MCF 10A (cell line): ENCODE measurements at regions not wholly inside any gene's neighbourhood (a gene's known extent, or its start where the extent isn't known, plus 50 kb on each side); places are given as distances from the start of the nearest gene placed in this dataset.
"Not testable (repeated sequence)": the region's sequence is repeated elsewhere in the genome, so short reads cannot be mapped to it uniquely, and the experiment has no call there.

ENCODE experiments used
- BruUV-seq: library from RNA; stranded (reverse); fragments of 400-500 nt; replicated peaks from 2 replicates; lab custom pipeline; 2021; lab: Mats Ljungman, UMichigan
- CTCF ChIA-PET: fragments of 300-600 bp; sonication (Branson Sonifier 250); formaldehyde crosslinking; extraction: SDS; loops from one replicate; lab custom pipeline; 2021; ENCODE audit warnings: antibody characterized with exemption, inconsistent platforms; lab: Yijun Ruan, JAX
- POLR2A ChIA-PET: fragments of 300-600, 350-650 bp; sonication (Branson Sonifier 250); formaldehyde crosslinking; extraction: SDS; loops from one replicate; lab custom pipeline; 2020; ENCODE audit warnings: antibody characterized with exemption, inconsistent platforms; lab: Yijun Ruan, JAX
- DNase-seq: peaks from one replicate; pipeline ENCODE4 v3.0.0-alpha.2; 2018; ENCODE audit not compliant: unreplicated experiment
- H3K27ac Mint-ChIP-seq: one replicate; pipeline ENCODE4 v1.8.0; 2022; ENCODE audit warnings: mild to moderate bottlenecking, low read depth, mixed read lengths; ENCODE audit not compliant: unreplicated experiment
- H3K27me3 Mint-ChIP-seq: one replicate; pipeline ENCODE4 v1.8.0; 2022; ENCODE audit warnings: mixed read lengths; ENCODE audit not compliant: insufficient read depth, unreplicated experiment
- H3K36me3 Mint-ChIP-seq: one replicate; pipeline ENCODE4 v1.8.0; 2022; ENCODE audit warnings: mild to moderate bottlenecking, moderate library complexity, mixed read lengths; ENCODE audit not compliant: insufficient read depth, unreplicated experiment
- H3K4me1 Mint-ChIP-seq: one replicate; pipeline ENCODE4 v1.8.0; 2022; ENCODE audit warnings: mixed read lengths; ENCODE audit not compliant: insufficient read depth, unreplicated experiment
- H3K4me3 Mint-ChIP-seq: one replicate; pipeline ENCODE4 v1.8.0; 2022; ENCODE audit warnings: mild to moderate bottlenecking, moderate library complexity, mixed read lengths; ENCODE audit not compliant: unreplicated experiment
- H3K9me3 Mint-ChIP-seq: one replicate; pipeline ENCODE4 v1.8.0; 2022; ENCODE audit warnings: mixed read lengths; ENCODE audit not compliant: unreplicated experiment
- intact Hi-C: fragments of 100-400 bp; cut with micrococcal nuclease; formaldehyde crosslinking; loops from 2 replicates; pipeline ENCODE4 v1.14.1; 2022
- TF ChIP-seq, protein P1 (sequence below): fragments of 200-600 bp; IDR thresholded peaks from one replicate; pipeline ENCODE4 v1.8.0; 2022; ENCODE audit warnings: antibody characterized with exemption, mild to moderate bottlenecking; ENCODE audit not compliant: unreplicated experiment

DNA sequence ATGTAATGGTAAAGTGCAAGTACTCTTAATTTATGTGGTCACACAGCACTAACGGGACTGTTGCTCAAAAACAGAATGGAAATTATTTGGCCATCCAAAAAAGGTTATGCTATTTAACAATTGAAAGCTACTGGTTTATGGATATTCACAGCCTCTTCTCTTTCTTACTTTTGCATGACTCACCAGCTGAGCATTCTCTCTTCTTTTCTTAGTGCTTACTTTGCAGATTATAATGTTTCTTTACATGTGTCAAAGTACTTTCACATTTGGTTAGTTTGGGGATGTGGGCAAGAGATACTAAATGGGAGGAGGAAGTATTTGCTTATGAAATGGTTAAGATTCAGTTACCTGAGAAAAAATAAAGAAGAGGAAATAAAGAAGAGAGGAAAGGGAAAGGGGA, 610.5 kb downstream of the HTR1B start:
- Mint-ChIP-seq H3K27me3 (no peaks in the 10 kb centered on the region), H3K9me3 (peaks cover 7% of the 10 kb centered on the region), H3K4me1 (peaks cover 11% of the 10 kb centered on the region), H3K36me3 (no peaks in the 10 kb centered on the region), H3K4me3 (peak overlapping the region; percentile 1), H3K27ac (peak overlapping the region; percentile 10)
- intact Hi-C loops = no loop called here
- CTCF ChIA-PET = interaction anchor here (0.8 kb wide), 1 partner anchor 9 kb away, joined by 6 read pairs; no protein-coding TSS in a partner anchor
- DNase-seq = peak; percentile 42
- no TSS peak for BruUV-seq
- TF ChIP-seq, protein P1, sequence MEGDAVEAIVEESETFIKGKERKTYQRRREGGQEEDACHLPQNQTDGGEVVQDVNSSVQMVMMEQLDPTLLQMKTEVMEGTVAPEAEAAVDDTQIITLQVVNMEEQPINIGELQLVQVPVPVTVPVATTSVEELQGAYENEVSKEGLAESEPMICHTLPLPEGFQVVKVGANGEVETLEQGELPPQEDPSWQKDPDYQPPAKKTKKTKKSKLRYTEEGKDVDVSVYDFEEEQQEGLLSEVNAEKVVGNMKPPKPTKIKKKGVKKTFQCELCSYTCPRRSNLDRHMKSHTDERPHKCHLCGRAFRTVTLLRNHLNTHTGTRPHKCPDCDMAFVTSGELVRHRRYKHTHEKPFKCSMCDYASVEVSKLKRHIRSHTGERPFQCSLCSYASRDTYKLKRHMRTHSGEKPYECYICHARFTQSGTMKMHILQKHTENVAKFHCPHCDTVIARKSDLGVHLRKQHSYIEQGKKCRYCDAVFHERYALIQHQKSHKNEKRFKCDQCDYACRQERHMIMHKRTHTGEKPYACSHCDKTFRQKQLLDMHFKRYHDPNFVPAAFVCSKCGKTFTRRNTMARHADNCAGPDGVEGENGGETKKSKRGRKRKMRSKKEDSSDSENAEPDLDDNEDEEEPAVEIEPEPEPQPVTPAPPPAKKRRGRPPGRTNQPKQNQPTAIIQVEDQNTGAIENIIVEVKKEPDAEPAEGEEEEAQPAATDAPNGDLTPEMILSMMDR = no peak
- POLR2A ChIA-PET = interaction anchor here (1.0 kb wide), 1 partner anchor 21 kb away, joined by 4 read pairs; no protein-coding TSS in a partner anchor

GRCh38 chr6:76849274-76849970, 613.9 kb downstream of the HTR1B start:
- H3K4me3 Mint-ChIP-seq, H3K27ac Mint-ChIP-seq, DNase-seq, H3K27me3 Mint-ChIP-seq, H3K36me3 Mint-ChIP-seq, BruUV-seq, POLR2A ChIA-PET, intact Hi-C loops: not testable (repeated sequence)
- CTCF ChIA-PET = interaction anchor here (1.5 kb wide), 1 partner anchor 12 kb away, joined by 3 read pairs; no protein-coding TSS in a partner anchor
- H3K9me3 Mint-ChIP-seq = peaks cover 25% of the 10 kb centered on the region
- peaks cover 11% of the 10 kb centered on the region for H3K4me1 Mint-ChIP-seq

DNA sequence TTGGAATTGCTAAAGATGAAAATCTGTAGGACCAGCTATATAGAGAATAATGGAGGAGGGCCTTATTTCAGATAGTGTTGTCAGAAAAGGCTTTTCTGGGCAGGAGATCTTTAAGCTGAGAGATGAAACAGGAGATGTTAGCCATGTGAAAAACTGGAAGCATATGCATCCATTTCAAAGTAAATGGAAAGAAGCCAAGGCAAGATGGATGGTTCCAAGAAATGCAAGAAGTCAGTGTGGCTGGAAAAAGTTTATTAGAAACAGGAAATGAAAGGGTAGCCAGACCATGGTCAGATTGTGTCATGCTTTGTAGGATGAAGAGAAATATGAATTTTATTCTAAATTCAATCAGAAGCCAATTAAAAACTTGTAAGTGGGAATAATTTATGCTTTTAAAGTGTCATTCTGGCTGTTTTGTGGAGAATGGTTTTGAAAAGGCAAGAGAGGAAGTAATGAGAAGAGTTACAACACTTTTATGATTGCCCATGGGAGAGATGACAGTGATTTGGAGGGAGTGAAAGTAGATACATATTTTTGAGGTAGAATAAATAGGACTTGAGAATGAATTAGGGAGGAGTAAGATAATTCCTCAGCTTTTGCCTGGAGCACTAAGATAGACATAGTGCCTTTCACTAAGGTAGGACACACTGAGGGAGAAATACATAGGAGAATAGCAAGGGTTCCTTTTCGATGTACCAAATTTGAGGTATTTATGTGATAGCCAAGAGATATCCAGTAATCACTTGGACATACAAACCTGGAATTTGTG, 620.1 kb downstream of the HTR1B start:
- H3K9me3 Mint-ChIP-seq = peaks cover 22% of the 10 kb centered on the region
- no TSS peak for BruUV-seq
- POLR2A ChIA-PET = no interaction called here
- CTCF ChIA-PET = interaction anchor here (0.6 to 0.8 kb wide), 2 partner anchors 9 to 45 kb away, joined by 3 to 6 read pairs; no protein-coding TSS in a partner anchor
- no peak overlapping the region for H3K4me3 Mint-ChIP-seq
- H3K27ac Mint-ChIP-seq = no peak overlapping the region
- no peaks in the 10 kb centered on the region for H3K27me3 Mint-ChIP-seq
- intact Hi-C loops = no loop called here
- H3K4me1 Mint-ChIP-seq = no peaks in the 10 kb centered on the region
- no peak for DNase-seq
- TF ChIP-seq, protein P1 = no peak
- H3K36me3 Mint-ChIP-seq = no peaks in the 10 kb centered on the region

- intact Hi-C loops = no loop called here
- BruUV-seq = no TSS peak
- ChIA-PET CTCF (no interaction called here), POLR2A (no interaction called here)
- Mint-ChIP-seq H3K27me3 (no peaks in the 10 kb centered on the region), H3K4me1 (no peaks in the 10 kb centered on the region), H3K4me3 (no peak overlapping the region), H3K9me3 (peaks cover 1% of the 10 kb centered on the region), H3K36me3 (no peaks in the 10 kb centered on the region), H3K27ac (no peak overlapping the region)
- DNase-seq = no peak
- TF ChIP-seq, protein P1 = no peak
Measured at GRCh38 chr6:76840865-76841264, 622.4 kb downstream of the HTR1B start.
